AG04449 (cell line): ENCODE measurements at regions not wholly inside any gene's neighbourhood (a gene's known extent, or its start where the extent isn't known, plus 50 kb on each side); places are given as distances from the start of the nearest gene placed in this dataset.

Experiments
- CTCF ChIA-PET: fragments of 350-600 bp; formaldehyde crosslinking; extraction: SDS; loops from one replicate; lab custom pipeline; 2021; ENCODE audit warnings: antibody characterized with exemption; lab: Yijun Ruan, JAX
- POLR2A ChIA-PET: fragments of 400-600, 350-600 bp; formaldehyde crosslinking; extraction: SDS; loops from one replicate; lab custom pipeline; 2020; ENCODE audit warnings: antibody characterized with exemption, inconsistent platforms; lab: Yijun Ruan, JAX
- DNase-seq: peaks from one replicate; pipeline ENCODE4 v3.0.0-alpha.2; 2010; ENCODE audit warnings: low read depth, low spot score
- H3K4me3 ChIP-seq: 2 replicates; pipeline ENCODE4 v1.5.1; 2011; ENCODE audit warnings: low read depth, mild to moderate bottlenecking, control low read depth, low read length
- TF ChIP-seq, protein P1 (sequence below): IDR thresholded peaks from one replicate; pipeline ENCODE4 v1.5.1; 2011; ENCODE audit warnings: mild to moderate bottlenecking, moderate library complexity, low read length, control low read depth, inconsistent platforms; ENCODE audit not compliant: insufficient read depth; ENCODE audit errors: missing control alignments

DNA sequence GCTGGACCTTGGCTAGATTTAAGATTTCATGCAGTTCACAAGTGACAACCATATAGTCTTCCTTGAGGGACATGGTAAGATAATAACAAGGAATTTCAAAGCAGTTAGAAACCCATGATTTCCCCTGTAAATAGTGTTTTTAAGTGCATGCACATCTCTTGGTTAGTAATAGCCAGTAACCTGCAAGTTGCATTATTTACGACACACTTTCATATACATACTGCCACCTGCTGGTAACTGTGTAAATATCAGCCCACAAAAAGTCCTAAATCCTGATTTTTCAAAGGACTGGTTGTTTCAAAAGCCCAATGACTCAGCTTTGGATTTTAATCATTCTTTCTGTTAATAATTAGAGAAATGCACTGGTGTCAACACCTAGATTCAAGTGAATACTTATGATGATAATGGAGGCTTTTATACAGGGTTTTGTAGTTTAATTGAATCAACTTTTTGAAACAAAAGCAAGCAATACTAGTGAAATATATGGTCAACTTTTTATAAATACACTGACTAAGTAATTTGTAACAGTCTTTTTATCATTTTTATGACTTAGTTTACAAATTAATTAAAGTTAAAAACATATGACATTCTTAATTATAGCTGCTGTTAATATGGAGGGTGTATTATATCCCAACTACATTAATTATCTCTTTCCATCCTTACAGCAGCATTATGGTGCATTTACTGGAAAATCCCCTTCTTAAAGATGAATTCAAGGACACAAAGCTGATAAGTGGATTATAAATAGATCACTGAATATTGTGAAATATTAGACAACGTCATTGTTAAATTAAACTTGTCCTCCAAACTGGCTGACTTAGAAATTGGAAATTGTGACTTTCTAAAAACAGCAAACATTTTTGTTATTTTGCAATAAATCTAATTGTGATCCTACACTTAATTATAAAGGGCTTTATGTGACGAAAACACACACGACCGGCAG lies 367.7 kb upstream of the SEMA3D start:
- TF ChIP-seq, protein P1, sequence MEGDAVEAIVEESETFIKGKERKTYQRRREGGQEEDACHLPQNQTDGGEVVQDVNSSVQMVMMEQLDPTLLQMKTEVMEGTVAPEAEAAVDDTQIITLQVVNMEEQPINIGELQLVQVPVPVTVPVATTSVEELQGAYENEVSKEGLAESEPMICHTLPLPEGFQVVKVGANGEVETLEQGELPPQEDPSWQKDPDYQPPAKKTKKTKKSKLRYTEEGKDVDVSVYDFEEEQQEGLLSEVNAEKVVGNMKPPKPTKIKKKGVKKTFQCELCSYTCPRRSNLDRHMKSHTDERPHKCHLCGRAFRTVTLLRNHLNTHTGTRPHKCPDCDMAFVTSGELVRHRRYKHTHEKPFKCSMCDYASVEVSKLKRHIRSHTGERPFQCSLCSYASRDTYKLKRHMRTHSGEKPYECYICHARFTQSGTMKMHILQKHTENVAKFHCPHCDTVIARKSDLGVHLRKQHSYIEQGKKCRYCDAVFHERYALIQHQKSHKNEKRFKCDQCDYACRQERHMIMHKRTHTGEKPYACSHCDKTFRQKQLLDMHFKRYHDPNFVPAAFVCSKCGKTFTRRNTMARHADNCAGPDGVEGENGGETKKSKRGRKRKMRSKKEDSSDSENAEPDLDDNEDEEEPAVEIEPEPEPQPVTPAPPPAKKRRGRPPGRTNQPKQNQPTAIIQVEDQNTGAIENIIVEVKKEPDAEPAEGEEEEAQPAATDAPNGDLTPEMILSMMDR = peak; percentile 59
- no peak overlapping the region for H3K4me3 ChIP-seq
- ChIA-PET POLR2A (no interaction called here), CTCF (interaction anchor here (0.5 to 5.3 kb wide), 37 partner anchors 8 to 1618 kb away, joined by 3 to 50 read pairs (median 4); partner anchors contain the start of gene SEMA3D)
- DNase-seq = peak; percentile 49

DNA sequence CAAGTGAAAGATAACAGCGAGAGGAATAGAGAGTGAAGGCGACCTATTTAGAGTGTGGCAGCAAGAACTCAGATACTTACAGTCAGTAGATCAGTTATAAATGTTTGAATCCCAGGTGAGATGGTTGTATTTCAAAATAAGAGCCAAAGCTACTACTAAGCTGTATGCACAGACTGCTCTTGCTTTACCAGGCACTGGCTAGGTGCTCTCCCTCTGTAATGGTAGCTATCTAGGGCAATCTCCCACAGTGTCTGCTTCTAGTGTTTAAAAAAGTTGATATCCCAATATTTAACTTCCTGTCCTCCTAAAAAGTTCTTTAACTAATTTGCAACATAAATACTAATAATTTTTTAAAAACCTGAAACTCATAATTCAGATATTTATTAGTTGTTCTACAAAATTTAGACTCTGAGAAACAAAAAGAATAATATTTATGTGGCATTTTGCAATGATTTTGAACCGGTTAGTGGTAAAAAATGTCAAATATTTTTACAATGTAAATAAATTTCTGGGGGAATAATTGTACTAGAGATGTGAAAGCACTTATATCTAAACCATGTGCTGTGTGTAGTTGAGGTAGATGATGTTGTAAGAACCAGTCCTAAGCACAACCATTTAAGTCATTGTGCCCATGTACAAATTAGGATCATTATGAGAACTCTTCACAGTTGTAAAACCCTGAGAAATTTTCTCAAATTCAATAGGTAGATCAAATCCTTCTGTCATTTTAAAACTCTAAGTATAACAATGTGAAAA lies 349.3 kb upstream of the SEMA3D start:
- H3K4me3 ChIP-seq = no peak overlapping the region
- CTCF ChIA-PET = no interaction called here
- POLR2A ChIA-PET = no interaction called here
- TF ChIP-seq, protein P1 = no peak
- DNase-seq = no peak

GRCh38 chr7:85529831-85530230 lies 343.0 kb upstream of the SEMA3D start:
- DNase-seq = peak; percentile 65
- ChIA-PET CTCF (no interaction called here), POLR2A (no interaction called here)
- no peak overlapping the region for H3K4me3 ChIP-seq
- TF ChIP-seq, protein P1 = no peak

GRCh38 chr7:85529201-85529600 lies 342.3 kb upstream of the SEMA3D start:
- no peak for DNase-seq
- TF ChIP-seq, protein P1 = no peak
- no peak overlapping the region for H3K4me3 ChIP-seq
- ChIA-PET POLR2A (no interaction called here), CTCF (no interaction called here)

DNA sequence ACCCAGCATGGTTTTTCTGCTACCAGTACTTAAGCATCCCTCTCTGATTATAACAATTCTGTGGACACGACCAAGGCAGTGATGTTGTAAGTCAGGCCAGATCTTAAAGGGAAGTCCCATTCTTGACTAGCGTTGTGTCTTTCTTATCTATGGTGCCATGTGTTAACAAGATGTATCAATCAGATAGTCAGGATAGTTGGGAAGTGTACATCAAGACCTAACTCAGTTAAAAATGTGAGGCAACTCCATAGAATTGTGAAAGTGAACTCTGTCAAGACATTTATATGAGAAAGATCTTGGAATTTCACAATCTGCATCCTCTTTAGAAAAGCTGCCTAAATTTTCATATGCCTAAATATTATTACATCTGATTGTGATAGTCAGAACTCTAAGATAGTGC lies 341.7 kb upstream of the SEMA3D start:
- DNase-seq = no peak
- no peak overlapping the region for H3K4me3 ChIP-seq
- CTCF ChIA-PET = no interaction called here
- POLR2A ChIA-PET = no interaction called here
- TF ChIP-seq, protein P1 = no peak

GRCh38 chr7:85525676-85526075 lies 338.8 kb upstream of the SEMA3D start:
- CTCF ChIA-PET = interaction anchor here (0.8 kb wide), 1 partner anchor 11 kb away, joined by 3 read pairs; no protein-coding TSS in a partner anchor

More at GRCh38 chr7:85525676-85526075, 338.8 kb upstream of the SEMA3D start:
- H3K4me3 ChIP-seq = no peak overlapping the region
- DNase-seq = no peak
- TF ChIP-seq, protein P1 = no peak
- POLR2A ChIA-PET = no interaction called here
